ENCODE measurements at regions not wholly inside any gene's neighbourhood (a gene's known extent, or its start where the extent isn't known, plus 50 kb on each side); places are given as distances from the start of the nearest gene placed in this dataset.

DNA sequence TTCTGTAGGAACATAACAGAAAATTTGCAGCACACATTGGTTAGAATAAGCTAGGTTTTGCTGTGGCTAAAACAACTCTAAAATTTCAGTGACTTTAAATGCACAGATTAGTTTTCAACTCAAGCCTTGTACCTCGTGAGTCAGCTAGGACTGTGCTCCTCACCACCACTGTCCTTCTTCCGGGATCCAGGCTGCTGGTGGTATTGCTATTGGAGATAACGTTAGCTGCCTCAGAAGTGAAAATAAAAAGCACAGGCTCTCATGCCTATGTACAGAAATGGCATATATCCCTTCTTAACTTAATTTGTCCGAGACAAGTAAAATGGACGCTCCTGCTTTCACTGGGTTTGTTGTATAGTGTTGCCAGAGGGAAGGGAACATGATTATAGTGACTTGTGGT is 931.1 kb upstream of the EYS start:
- H3K27ac Mint-ChIP-seq: no peak overlapping the region
- no peaks in the 10 kb centered on the region for H3K36me3 Mint-ChIP-seq (ENCODE audit: insufficient read depth)
- no peaks in the 10 kb centered on the region for H3K27me3 Mint-ChIP-seq
- no peak overlapping the region for H3K4me3 Mint-ChIP-seq
- H3K9me3 Mint-ChIP-seq: peaks cover 3 to 17% of the 10 kb centered on the region in 2 donors
- DNase-seq (no peak), ATAC-seq (replicated peaks) (no peak)
- H3K4me1 Mint-ChIP-seq (ENCODE audit: low read depth in 2 of 2): no peaks in the 10 kb centered on the region

DNA sequence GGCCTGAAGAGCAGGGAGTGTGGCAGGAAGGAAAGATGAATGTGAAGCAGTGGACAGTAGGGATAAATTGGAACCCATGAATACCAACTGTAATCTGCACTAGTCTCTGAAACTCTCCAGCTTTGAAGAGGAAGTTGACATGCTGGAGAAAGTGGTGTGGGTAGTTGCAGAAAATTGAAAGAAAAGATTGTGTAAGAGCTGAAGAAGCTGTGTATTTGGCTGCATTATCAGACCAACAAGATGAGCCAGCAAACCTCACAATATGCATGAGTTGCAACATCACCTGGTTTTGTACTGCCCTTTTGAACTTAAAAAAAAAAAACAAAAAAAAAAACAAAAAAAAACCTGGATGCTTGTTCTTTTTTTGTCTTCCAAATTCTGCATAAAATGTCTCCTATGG is 921.9 kb upstream of the EYS start:
- no peak for ATAC-seq (replicated peaks)
- DNase-seq: no peak
- Mint-ChIP-seq H3K27me3 (no peaks in the 10 kb centered on the region), H3K4me1 (ENCODE audit: low read depth in 2 of 2) (no peaks in the 10 kb centered on the region), H3K4me3 (no peak overlapping the region), H3K9me3 (peaks cover 0 to 3% of the 10 kb centered on the region in 2 donors), H3K27ac (no peak overlapping the region), H3K36me3 (ENCODE audit: insufficient read depth) (no peaks in the 10 kb centered on the region)

DNA sequence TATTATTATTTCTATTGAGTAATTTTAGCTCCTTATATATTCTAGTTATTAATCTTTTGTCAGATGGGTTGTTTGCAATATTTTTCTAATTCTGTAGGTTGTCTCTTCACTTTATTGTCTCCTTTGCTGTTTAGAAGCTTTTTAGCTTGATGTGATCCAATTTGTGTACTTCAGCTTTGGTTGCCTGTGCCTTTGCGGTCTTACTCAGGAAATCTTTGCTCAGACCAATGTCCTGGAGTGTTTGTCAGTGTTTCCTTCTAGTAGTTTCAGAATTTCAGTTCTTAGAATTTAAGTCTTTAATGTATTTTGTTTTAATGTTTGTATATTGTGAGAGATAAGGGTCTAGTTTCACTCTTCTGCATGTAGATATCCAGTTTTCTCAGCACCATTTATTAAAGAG is 916.0 kb upstream of the EYS start:
- H3K4me1 Mint-ChIP-seq (ENCODE audit: low read depth in 2 of 2): no peaks in the 10 kb centered on the region
- peaks cover under 1 to 2% of the 10 kb centered on the region in 2 donors for H3K9me3 Mint-ChIP-seq
- DNase-seq (no peak), ATAC-seq (replicated peaks) (no peak)
- no peaks in the 10 kb centered on the region for H3K36me3 Mint-ChIP-seq (ENCODE audit: insufficient read depth)
- H3K4me3 Mint-ChIP-seq: no peak overlapping the region
- H3K27me3 Mint-ChIP-seq: no peaks in the 10 kb centered on the region
- no peak overlapping the region for H3K27ac Mint-ChIP-seq

DNA sequence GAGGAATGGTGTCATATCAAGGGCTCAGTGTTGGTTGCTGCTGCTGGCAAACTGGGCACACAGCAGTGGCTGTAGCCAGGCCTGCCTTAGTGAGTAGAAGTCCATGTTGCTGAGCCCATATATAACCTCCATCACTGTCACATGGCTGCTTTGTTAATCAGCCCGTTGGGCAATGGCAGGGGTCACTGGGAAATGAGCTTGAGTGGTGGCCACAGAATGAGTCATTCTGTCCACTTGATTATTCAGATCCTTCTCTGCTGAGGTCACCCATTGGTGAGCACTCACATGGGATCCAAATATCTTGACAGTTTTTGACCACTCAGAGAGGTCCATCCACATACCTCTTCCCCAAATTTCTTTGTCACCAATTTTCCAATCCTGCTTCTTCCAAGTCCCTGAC is 898.9 kb upstream of the EYS start:
- ATAC-seq (replicated peaks) (no peak), DNase-seq (no peak)
- Mint-ChIP-seq H3K4me3 (no peak overlapping the region), H3K4me1 (ENCODE audit: low read depth in 2 of 2) (no peaks in the 10 kb centered on the region), H3K36me3 (ENCODE audit: insufficient read depth) (no peaks in the 10 kb centered on the region), H3K27me3 (no peaks in the 10 kb centered on the region), H3K9me3 (peaks cover 4 to 8% of the 10 kb centered on the region in 2 donors), H3K27ac (no peak overlapping the region)

DNA sequence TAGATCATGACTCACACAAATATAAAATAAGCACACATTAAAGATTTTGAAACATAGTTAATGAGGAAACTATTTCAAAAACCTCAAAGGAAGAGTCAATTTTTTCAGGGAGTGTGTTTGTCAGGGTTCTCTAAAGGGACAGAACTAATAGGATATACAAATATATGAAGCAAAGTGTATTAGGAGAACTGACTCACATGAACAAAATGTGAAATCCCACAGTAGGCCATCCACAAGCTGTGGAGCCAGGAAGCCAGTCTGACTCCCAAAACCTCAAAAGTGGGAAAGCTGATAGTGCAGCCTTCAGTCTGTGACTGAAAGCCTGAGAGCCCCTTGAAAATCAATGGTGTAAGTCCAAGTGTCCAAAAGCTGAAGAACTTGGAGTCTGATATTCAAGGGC is 898.0 kb upstream of the EYS start:
- Mint-ChIP-seq H3K9me3 (peaks cover 8 to 14% of the 10 kb centered on the region in 2 donors), H3K27ac (no peak overlapping the region), H3K4me3 (no peak overlapping the region), H3K27me3 (no peaks in the 10 kb centered on the region), H3K4me1 (ENCODE audit: low read depth in 2 of 2) (no peaks in the 10 kb centered on the region), H3K36me3 (ENCODE audit: insufficient read depth) (no peaks in the 10 kb centered on the region)
- ATAC-seq (replicated peaks) (no peak), DNase-seq (no peak)

GRCh38 chr6:66599541-66599940 is 892.5 kb upstream of the EYS start:
- Mint-ChIP-seq H3K36me3 (ENCODE audit: insufficient read depth) (no peaks in the 10 kb centered on the region), H3K27me3 (no peaks in the 10 kb centered on the region), H3K4me1 (ENCODE audit: low read depth in 2 of 2) (no peaks in the 10 kb centered on the region), H3K4me3 (no peak overlapping the region), H3K9me3 (peaks cover 8 to 14% of the 10 kb centered on the region in 2 donors), H3K27ac (no peak overlapping the region)
- ATAC-seq (replicated peaks): no peak
- DNase-seq: no peak

DNA sequence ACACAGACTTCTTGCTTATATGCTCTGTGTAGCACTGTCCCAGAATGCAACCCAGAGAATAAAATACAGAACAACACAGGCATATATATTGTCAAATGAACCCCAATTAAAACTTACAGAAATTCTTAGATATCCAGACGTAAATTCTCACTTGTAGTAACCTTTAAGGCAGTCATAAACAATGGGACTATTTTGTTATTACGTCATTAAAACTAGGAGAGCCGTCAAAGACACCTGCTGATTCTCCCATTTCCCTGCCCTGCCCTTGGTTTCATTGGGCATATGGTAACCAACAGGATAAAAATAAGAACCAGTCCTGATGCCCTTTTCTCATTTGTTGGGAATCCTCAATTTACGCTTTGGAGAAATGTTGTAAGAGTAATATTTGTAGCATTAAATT is 871.3 kb upstream of the EYS start:
- no peaks in the 10 kb centered on the region for H3K36me3 Mint-ChIP-seq (ENCODE audit: insufficient read depth)
- no peak overlapping the region for H3K27ac Mint-ChIP-seq
- ATAC-seq (replicated peaks): no peak
- DNase-seq: no peak
- no peaks in the 10 kb centered on the region for H3K27me3 Mint-ChIP-seq
- H3K4me3 Mint-ChIP-seq: no peak overlapping the region
- peaks cover 0 to 4% of the 10 kb centered on the region in 2 donors for H3K9me3 Mint-ChIP-seq
- H3K4me1 Mint-ChIP-seq (ENCODE audit: low read depth in 2 of 2): no peaks in the 10 kb centered on the region

DNA sequence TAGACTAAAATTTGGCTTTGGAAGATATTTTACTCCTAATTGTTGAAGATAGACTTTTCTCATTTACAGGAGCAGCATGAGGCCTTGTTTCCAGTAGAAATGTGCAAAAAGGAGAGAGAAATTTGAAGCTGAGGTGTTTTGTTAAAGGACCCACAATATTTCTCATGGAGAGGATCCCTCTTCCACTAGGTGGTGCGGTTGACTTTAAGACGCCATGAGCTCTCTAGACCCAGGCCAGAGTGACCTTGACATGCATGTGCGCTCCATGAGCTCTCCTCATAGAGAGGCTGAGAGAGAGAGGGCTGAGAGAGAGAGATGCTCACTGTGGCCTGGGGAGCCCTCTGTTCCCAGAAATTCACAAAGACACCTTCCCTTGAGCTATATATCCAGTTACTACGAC is 861.2 kb upstream of the EYS start:
- H3K27ac Mint-ChIP-seq: no peak overlapping the region
- ATAC-seq (replicated peaks) (no peak), DNase-seq (no peak)
- H3K27me3 Mint-ChIP-seq: no peaks in the 10 kb centered on the region
- H3K4me1 Mint-ChIP-seq (ENCODE audit: low read depth in 2 of 2): no peaks in the 10 kb centered on the region
- peaks cover 2% of the 10 kb centered on the region for H3K36me3 Mint-ChIP-seq (ENCODE audit: insufficient read depth)
- H3K4me3 Mint-ChIP-seq: no peak overlapping the region
- H3K9me3 Mint-ChIP-seq: peaks cover 4 to 13% of the 10 kb centered on the region in 2 donors

- Mint-ChIP-seq H3K27me3 (no peaks in the 10 kb centered on the region), H3K4me1 (ENCODE audit: low read depth in 2 of 2) (no peaks in the 10 kb centered on the region), H3K4me3 (no peak overlapping the region), H3K9me3 (peaks cover 6 to 9% of the 10 kb centered on the region in 2 donors), H3K36me3 (ENCODE audit: insufficient read depth) (peaks cover 2% of the 10 kb centered on the region), H3K27ac (no peak overlapping the region)
- ATAC-seq (replicated peaks) (no peak), DNase-seq (no peak)
These were observed 854.5 kb upstream of the EYS start for GRCh38 chr6:66561479-66561878.

DNA sequence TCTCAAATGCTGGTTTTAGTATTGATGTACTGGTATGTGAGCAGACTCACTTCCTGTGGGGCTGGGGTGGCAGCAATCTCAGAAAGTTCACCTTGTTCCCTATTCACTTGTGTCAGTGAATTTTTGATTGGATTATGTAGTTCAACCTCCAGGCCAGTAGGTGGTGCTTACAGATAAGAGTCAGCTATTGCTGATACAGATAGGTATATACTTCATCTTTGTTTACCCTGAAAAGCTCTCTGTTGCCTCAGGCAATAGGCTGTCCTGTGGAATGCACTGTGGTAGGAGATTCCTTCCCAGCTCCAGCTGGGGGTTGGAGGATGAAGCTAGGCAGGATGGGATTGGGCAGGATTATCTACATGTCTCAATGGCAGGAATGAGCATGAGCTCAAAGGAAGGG is 851.2 kb upstream of the EYS start:
- H3K27me3 Mint-ChIP-seq: no peaks in the 10 kb centered on the region
- no peaks in the 10 kb centered on the region for H3K4me1 Mint-ChIP-seq (ENCODE audit: low read depth in 2 of 2)
- H3K36me3 Mint-ChIP-seq (ENCODE audit: insufficient read depth): no peaks in the 10 kb centered on the region
- no peak overlapping the region for H3K4me3 Mint-ChIP-seq
- H3K27ac Mint-ChIP-seq: no peak overlapping the region
- DNase-seq (no peak), ATAC-seq (replicated peaks) (no peak)
- H3K9me3 Mint-ChIP-seq: peaks cover 11 to 16% of the 10 kb centered on the region in 2 donors

DNA sequence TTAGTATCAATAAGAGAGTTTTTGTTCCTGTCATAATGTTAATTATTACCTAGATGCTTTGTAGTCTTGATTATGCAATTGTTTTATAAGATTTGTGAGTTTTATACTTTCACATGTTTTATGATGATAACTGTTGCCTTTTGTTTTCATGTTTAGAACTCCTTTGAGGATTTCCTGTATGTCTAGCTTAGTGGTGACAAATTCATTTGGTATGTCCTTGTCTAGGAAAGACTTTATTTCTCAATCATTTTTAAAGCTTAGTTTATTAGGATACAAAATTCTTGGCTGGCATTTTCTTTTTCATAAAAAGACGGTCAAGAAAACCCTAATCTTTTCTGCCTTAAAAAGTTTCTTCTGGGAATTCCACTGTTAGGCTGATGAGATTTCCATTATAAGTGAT is 849.9 kb upstream of the EYS start:
- no peak overlapping the region for H3K27ac Mint-ChIP-seq
- no peak for ATAC-seq (replicated peaks)
- H3K36me3 Mint-ChIP-seq (ENCODE audit: insufficient read depth): no peaks in the 10 kb centered on the region
- no peak for DNase-seq
- no peaks in the 10 kb centered on the region for H3K4me1 Mint-ChIP-seq (ENCODE audit: low read depth in 2 of 2)
- no peak overlapping the region for H3K4me3 Mint-ChIP-seq
- peaks cover 11 to 16% of the 10 kb centered on the region in 2 donors for H3K9me3 Mint-ChIP-seq
- no peaks in the 10 kb centered on the region for H3K27me3 Mint-ChIP-seq

DNA sequence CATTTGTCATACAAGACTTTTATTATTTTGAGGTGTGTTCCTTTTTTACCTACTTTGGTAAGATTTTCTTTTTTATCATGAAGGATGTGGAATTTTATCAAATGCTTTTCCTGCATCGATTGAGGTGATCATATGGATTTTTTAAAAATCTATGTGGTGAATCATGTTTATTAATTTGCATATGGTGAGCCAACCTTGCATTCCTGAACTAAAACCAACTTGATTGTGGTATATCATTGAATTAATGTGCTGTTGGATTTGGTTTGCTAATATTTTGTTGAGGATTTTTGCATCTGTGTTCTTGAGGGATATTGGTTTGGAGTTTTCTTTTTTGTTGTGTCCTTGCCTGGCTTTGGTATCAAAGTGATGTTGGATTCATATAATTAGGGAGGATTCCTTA is 848.1 kb upstream of the EYS start:
- DNase-seq (no peak), ATAC-seq (replicated peaks) (no peak)
- H3K36me3 Mint-ChIP-seq (ENCODE audit: insufficient read depth): no peaks in the 10 kb centered on the region
- peaks cover 8 to 23% of the 10 kb centered on the region in 2 donors for H3K9me3 Mint-ChIP-seq
- H3K4me1 Mint-ChIP-seq (ENCODE audit: low read depth in 2 of 2): no peaks in the 10 kb centered on the region
- no peak overlapping the region for H3K27ac Mint-ChIP-seq
- H3K4me3 Mint-ChIP-seq: no peak overlapping the region
- no peaks in the 10 kb centered on the region for H3K27me3 Mint-ChIP-seq

DNA sequence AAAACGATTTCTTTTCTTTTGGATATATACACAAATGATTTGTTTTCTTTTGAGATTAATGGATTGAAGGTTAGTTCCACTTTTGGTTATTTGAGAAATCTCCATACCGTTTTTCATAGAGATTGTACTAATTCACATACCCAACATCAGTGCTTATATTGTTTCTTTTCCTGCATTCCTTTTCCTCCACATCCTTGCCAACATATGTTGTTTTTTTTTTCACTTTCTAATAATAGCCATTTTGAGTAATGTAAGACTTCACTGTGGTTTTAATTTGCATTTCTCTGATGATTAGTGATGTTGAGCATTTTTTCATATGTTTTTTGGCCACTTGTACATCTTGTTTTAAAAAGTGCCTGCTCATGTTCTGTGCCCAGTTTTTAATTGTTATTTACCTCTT is 846.4 kb upstream of the EYS start:
- no peak for DNase-seq
- ATAC-seq (replicated peaks): no peak
- no peak overlapping the region for H3K4me3 Mint-ChIP-seq
- H3K36me3 Mint-ChIP-seq (ENCODE audit: insufficient read depth): no peaks in the 10 kb centered on the region
- no peak overlapping the region for H3K27ac Mint-ChIP-seq
- H3K4me1 Mint-ChIP-seq (ENCODE audit: low read depth in 2 of 2): no peaks in the 10 kb centered on the region
- H3K27me3 Mint-ChIP-seq: no peaks in the 10 kb centered on the region
- H3K9me3 Mint-ChIP-seq: peaks cover 10 to 20% of the 10 kb centered on the region in 2 donors

- Mint-ChIP-seq H3K4me1 (ENCODE audit: low read depth in 2 of 2) (no peaks in the 10 kb centered on the region), H3K27ac (no peak overlapping the region), H3K27me3 (no peaks in the 10 kb centered on the region), H3K4me3 (no peak overlapping the region), H3K36me3 (ENCODE audit: insufficient read depth) (no peaks in the 10 kb centered on the region), H3K9me3 (peaks cover 11 to 13% of the 10 kb centered on the region in 2 donors)
- ATAC-seq (replicated peaks) (no peak), DNase-seq (no peak)
These were observed 831.6 kb upstream of the EYS start for GRCh38 chr6:66538551-66539135.

DNA sequence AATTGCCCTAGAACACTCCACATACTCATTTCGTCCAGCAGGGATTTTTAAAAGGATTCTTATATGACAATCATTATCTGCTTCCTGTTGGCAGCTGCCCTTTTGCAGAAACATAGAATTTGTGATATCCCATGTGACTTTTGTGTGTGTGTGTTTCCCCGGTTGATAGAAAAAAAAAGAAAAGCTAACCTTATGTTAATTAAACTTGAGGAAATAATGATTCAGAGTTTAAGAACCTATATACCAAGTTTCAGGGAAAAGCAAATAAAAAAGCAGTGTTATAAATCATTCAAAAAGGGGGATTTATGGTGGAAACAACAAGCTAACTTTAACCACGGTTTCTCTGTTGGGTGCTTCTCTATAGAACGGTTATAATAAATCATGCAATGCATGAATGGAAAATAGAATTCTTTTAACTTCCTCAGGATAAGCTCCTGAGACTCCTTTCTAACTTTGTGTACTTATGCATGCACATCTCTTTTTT is 826.9 kb upstream of the EYS start:
- Mint-ChIP-seq H3K36me3 (ENCODE audit: insufficient read depth) (no peaks in the 10 kb centered on the region), H3K4me1 (ENCODE audit: low read depth in 2 of 2) (no peaks in the 10 kb centered on the region)
- ATAC-seq (replicated peaks): no peak

More for the DNA sequence above, 826.9 kb upstream of the EYS start:
- no peak overlapping the region for H3K27ac Mint-ChIP-seq
- peaks cover 3 to 7% of the 10 kb centered on the region in 2 donors for H3K9me3 Mint-ChIP-seq
- no peak overlapping the region for H3K4me3 Mint-ChIP-seq
- no peak for DNase-seq
- no peaks in the 10 kb centered on the region for H3K27me3 Mint-ChIP-seq
